ENCODE measurements at regions not wholly inside any gene's neighbourhood (a gene's known extent, or its start where the extent isn't known, plus 50 kb on each side); places are given as distances from the start of the nearest gene placed in this dataset.
"Not testable (repeated sequence)": the region's sequence is repeated elsewhere in the genome, so short reads cannot be mapped to it uniquely, and the experiment has no call there.

DNA sequence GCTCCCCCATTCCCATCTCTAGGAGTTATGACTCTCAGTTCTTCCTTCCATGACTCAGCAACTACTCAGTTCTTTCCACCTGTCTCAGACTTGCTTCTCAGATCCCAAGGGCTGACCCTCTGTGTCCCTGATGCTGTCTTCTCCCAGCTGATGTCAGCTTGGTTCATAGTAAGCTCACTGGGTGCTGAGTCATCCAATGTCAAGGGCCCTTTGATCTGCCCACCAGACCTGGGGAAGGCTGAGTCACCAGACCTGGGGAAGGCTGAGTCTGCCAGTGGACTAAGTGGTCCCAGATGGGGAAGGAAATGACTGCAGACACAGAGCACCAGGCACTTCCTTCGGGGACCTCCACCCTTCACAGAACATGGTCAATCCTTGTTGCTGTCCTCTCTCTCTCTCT is 76.1 kb upstream of the ZEB1 start:
- Histone ChIP-seq H2AFZ (ENCODE audit: low read length) (no peak overlapping the region), H3K4me3 (ENCODE audit: insufficient read depth, low read length) (no peak overlapping the region), H3K27ac (ENCODE audit: low read depth, low read length) (peak overlapping the region; percentile 52), H3K9me3 (ENCODE audit: low read depth, low read length) (no peaks in the 10 kb centered on the region), H3K27me3 (ENCODE audit: insufficient read depth, low read length) (no peaks in the 10 kb centered on the region), H3K4me2 (ENCODE audit: insufficient read depth, low read length) (peak overlapping the region; percentile 1), H3K79me2 (ENCODE audit: insufficient read depth, low read length) (no peaks in the 10 kb centered on the region), H3K4me1 (ENCODE audit: insufficient read depth, low read length) (peaks cover 14% of the 10 kb centered on the region), H4K20me1 (ENCODE audit: insufficient read depth, low read length) (no peaks in the 10 kb centered on the region), H3K36me3 (ENCODE audit: insufficient read depth, low read length) (no peaks in the 10 kb centered on the region)
- TF ChIP-seq, protein P1, sequence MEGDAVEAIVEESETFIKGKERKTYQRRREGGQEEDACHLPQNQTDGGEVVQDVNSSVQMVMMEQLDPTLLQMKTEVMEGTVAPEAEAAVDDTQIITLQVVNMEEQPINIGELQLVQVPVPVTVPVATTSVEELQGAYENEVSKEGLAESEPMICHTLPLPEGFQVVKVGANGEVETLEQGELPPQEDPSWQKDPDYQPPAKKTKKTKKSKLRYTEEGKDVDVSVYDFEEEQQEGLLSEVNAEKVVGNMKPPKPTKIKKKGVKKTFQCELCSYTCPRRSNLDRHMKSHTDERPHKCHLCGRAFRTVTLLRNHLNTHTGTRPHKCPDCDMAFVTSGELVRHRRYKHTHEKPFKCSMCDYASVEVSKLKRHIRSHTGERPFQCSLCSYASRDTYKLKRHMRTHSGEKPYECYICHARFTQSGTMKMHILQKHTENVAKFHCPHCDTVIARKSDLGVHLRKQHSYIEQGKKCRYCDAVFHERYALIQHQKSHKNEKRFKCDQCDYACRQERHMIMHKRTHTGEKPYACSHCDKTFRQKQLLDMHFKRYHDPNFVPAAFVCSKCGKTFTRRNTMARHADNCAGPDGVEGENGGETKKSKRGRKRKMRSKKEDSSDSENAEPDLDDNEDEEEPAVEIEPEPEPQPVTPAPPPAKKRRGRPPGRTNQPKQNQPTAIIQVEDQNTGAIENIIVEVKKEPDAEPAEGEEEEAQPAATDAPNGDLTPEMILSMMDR (IDR thresholded peaks at IDR 0.05; ENCODE audit: extremely low read depth, low read depth, low read length), result no peak
- peak; percentile 84 for DNase-seq (ENCODE audit: insufficient read length, low spot score, missing footprints)

DNA sequence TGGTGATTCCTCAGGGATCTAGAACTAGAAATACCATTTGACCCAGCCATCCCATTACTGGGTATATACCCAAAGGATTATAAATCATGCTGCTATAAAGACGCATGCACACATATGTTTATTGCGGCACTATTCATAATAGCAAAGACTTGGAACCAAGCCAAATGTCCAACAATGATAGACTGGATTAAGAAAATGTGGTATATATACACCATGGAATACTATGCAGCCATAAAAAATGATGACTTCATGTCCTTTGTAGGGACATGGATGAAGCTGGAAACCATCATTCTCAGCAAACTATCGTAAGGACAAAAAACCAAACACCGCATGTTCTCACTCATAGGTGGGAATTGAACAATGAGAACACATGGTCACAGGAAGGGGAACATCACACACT is 67.9 kb upstream of the ZEB1 start:
- not testable (repeated sequence) for H3K36me3 ChIP-seq (ENCODE audit: insufficient read depth, low read length); H3K4me1 ChIP-seq (ENCODE audit: insufficient read depth, low read length); H4K20me1 ChIP-seq (ENCODE audit: insufficient read depth, low read length); H3K27ac ChIP-seq (ENCODE audit: low read depth, low read length); DNase-seq (ENCODE audit: insufficient read length, low spot score, missing footprints); H3K9me3 ChIP-seq (ENCODE audit: low read depth, low read length); H3K4me3 ChIP-seq (ENCODE audit: insufficient read depth, low read length); H3K27me3 ChIP-seq (ENCODE audit: insufficient read depth, low read length); H3K4me2 ChIP-seq (ENCODE audit: insufficient read depth, low read length); H2AFZ ChIP-seq (ENCODE audit: low read length); H3K79me2 ChIP-seq (ENCODE audit: insufficient read depth, low read length)

DNA sequence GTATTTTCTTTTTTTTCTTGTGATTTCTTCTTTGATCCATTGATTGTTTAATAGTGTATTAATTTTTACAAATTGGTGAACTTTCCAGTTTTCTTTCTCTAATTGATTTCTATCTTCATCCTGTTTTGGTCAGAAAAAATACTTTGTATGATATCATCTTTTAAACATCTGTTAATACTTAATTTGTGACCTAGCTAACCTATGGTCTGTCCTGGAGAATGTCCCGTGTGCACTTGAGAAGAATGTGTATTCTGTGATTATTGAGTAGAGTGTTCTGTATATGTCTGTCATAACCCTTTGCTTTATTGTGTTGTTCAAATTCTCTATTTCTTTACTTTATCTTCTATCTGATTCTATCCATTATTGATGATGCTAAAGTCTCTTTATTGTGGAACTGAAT is 65.8 kb upstream of the ZEB1 start:
- no peak overlapping the region for H3K4me3 ChIP-seq (ENCODE audit: insufficient read depth, low read length)
- H3K9me3 ChIP-seq (ENCODE audit: low read depth, low read length), result no peaks in the 10 kb centered on the region
- no peaks in the 10 kb centered on the region for H3K4me1 ChIP-seq (ENCODE audit: insufficient read depth, low read length)
- no peak overlapping the region for H2AFZ ChIP-seq (ENCODE audit: low read length)
- no peaks in the 10 kb centered on the region for H3K79me2 ChIP-seq (ENCODE audit: insufficient read depth, low read length)
- TF ChIP-seq, protein P1 (IDR thresholded peaks at IDR 0.05; ENCODE audit: extremely low read depth, low read depth, low read length), result no peak
- no peak overlapping the region for H3K27ac ChIP-seq (ENCODE audit: low read depth, low read length)
- no peak overlapping the region for H3K4me2 ChIP-seq (ENCODE audit: insufficient read depth, low read length)
- DNase-seq (ENCODE audit: insufficient read length, low spot score, missing footprints), result no peak
- no peaks in the 10 kb centered on the region for H3K36me3 ChIP-seq (ENCODE audit: insufficient read depth, low read length)
- no peaks in the 10 kb centered on the region for H3K27me3 ChIP-seq (ENCODE audit: insufficient read depth, low read length)
- no peaks in the 10 kb centered on the region for H4K20me1 ChIP-seq (ENCODE audit: insufficient read depth, low read length)

DNA sequence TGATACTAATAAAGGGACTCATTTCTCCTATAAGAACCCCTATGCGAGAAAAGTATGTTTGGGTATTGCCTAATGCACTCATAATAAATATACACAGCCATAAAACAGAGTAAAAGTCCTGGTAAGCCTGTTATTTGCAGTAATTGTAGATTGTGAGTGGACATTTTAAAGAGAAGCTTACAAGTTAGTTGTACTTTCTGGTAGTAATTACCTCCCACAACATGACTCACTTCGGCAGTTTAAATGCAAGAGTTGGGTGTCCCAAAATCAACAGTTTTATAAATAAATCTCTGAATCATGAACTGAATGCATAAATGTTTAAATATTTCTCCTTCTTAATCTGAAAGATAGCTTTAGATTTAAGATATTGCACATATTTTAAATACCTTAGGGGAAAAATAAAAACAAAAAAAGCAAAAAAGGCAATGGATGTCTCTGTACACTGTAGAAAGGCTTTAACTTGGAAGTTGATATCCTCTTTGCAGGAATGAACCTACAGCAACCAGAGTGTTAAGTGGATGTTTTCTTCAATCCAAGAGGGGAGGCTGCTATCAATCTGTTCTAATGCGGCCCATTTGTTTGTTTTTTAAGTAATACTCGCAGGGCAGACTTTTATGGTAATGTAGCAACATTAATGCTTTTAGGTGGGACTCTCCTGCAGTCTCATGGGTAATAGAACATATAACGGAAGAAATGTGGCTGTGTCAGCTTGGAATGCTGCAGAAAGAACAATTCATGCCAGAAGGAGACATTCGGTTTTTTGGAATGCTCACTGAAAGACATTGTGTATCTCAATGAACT is 57.3 kb upstream of the ZEB1 start:
- H3K4me2 ChIP-seq (ENCODE audit: insufficient read depth, low read length), result peak overlapping the region; percentile 81
- H3K79me2 ChIP-seq (ENCODE audit: insufficient read depth, low read length), result no peaks in the 10 kb centered on the region
- peaks cover 29% of the 10 kb centered on the region for H3K4me1 ChIP-seq (ENCODE audit: insufficient read depth, low read length)
- peak overlapping the region; percentile 53 for H3K27ac ChIP-seq (ENCODE audit: low read depth, low read length)
- H3K36me3 ChIP-seq (ENCODE audit: insufficient read depth, low read length), result no peaks in the 10 kb centered on the region
- no peaks in the 10 kb centered on the region for H3K9me3 ChIP-seq (ENCODE audit: low read depth, low read length)
- peak overlapping the region; percentile 23 for H3K4me3 ChIP-seq (ENCODE audit: insufficient read depth, low read length)
- TF ChIP-seq, protein P1 (IDR thresholded peaks at IDR 0.05; ENCODE audit: extremely low read depth, low read depth, low read length), result no peak
- no peaks in the 10 kb centered on the region for H3K27me3 ChIP-seq (ENCODE audit: insufficient read depth, low read length)
- no peaks in the 10 kb centered on the region for H4K20me1 ChIP-seq (ENCODE audit: insufficient read depth, low read length)
- DNase-seq (ENCODE audit: insufficient read length, low spot score, missing footprints), result peak; percentile 86
- H2AFZ ChIP-seq (ENCODE audit: low read length), result peak overlapping the region; percentile 62
